ENCODE measurements at regions not wholly inside any gene's neighbourhood (a gene's known extent, or its start where the extent isn't known, plus 50 kb on each side); places are given as distances from the start of the nearest gene placed in this dataset.

DNA sequence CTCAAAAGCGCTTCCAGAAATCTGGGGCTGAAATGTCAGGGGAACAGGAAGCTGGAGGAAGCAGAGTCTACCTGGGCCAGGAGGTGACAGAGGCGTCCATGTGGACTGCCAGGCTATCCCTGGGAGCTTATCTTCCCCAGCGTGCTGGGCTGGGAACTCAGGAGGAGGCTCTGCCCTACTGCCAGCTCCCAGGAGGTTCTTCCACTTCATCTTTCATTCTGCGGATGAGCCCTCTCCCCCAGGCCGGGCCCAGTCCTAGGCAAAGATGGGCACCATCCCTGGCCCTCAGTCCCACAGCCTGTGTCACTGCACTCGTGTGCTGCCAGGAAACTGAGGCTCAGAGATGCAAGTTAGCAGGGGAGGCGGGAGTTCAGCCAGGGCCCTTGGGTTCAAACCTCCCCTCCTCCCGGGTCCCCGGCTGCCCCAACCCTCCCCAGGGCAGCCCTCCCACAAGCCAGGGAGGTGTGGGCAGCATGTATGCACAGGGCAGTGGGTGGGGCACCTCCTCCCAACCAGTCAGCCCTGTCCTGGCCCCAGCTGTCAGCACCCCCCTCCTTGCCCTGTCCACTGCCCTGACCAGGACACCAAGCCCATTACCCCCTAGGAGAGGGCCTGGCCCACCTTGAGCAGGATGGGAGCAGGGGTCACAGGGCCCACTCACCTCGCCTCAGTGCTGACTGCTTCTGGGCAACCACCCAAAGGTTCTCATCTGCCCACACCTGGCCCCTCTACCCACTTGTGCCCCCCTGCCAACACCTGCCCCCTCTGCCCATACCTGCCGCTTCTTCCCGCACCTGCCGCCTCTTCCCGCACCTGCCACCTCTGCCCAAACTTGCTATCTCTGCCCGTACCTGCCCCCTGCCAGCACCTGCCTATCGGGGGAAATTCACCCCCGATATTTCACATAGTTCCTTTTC, 226.0 kb downstream of the NPHP4 start:
- no peak for DNase-seq

DNA sequence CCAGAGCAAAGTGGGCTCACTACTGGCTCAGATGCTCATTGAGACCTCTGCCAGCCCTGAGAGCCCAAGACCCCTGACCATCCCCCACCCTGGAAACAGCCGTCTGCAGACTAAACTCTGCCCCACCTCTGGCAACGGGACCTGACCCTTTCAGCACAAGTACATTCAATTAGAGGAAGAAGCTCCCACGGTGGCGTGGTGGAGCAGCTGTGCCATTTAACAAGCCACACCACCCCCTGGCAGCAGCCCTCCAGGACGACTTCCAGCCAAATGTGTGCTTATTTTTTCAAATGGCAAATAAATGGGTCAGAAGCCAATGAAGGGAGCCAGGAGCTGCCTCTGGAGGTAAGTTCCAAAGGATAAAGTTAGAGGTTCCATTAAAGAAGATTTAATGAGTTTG, 226.7 kb downstream of the NPHP4 start:
- DNase-seq: no peak

DNA sequence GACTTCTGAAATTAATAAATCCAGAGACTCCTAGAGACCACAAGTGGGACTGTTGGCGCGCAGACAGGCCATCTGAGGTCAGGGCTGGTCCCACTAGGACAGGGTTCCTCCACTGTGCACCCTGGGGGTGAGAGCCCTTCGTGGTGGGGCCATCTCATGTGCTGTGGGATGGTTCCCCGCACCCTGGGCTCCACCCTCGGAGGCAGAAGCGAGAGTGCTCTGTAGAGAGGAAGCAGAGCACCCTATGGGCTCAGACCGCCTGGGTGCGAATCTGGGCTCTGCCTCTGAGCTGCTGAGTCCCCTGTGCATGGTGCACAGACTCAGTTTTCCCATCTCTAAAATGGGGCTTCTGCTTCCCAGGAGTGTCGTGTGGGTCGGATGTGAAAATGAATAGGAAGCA, 227.3 kb downstream of the NPHP4 start:
- DNase-seq: no peak

DNA sequence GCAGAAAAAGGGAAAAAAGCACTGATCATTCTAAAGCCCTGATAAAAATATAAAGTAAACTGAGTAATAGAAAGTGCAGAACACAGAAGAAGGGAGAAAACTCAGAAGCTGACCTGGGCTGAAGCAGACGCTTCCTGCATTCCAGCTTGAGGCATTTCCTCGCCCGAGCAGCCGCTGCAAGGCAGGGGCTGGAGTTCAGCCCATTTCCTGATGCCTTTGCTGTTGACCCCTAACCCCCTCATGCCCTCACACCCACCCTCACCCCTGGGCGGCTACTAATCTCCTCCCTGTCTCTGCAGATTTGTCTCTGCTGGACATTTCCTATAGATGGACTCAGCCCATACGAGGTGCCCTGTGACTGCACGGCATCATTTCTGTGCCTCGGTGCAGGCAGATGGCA, 227.8 kb downstream of the NPHP4 start:
- no peak for DNase-seq

DNA sequence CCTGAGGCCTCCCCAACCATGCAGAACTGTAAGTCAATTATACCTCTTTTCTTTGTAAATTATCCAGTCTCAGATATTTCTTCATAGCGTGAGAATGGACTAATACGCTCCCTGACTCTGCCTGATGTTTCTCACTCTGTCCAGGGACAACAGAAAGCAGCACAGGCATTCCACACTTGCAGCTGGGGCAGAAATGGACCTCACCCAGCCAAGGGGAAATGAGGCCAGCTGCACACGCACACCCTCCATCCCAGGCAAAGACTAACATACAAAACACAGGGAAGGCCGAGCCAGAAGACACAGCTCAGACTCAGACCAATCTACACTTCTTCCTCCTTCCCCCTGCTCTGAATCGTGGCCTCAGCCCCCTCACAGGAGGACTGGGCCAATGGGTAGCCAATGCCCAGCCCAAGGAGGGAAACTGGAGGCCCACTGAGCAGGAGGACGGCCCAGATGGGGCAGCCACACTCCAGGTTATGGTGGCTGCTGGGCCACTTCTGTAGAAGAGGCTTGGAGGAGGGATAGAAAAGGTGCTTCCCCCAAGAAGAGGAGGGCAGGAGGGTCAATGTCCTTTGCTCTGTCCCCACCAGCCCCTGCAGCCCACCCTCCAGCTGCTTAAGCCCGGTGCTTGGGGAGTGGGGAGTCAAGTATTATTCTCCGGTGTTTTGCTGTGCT, 228.4 kb downstream of the NPHP4 start:
- DNase-seq: no peak

DNA sequence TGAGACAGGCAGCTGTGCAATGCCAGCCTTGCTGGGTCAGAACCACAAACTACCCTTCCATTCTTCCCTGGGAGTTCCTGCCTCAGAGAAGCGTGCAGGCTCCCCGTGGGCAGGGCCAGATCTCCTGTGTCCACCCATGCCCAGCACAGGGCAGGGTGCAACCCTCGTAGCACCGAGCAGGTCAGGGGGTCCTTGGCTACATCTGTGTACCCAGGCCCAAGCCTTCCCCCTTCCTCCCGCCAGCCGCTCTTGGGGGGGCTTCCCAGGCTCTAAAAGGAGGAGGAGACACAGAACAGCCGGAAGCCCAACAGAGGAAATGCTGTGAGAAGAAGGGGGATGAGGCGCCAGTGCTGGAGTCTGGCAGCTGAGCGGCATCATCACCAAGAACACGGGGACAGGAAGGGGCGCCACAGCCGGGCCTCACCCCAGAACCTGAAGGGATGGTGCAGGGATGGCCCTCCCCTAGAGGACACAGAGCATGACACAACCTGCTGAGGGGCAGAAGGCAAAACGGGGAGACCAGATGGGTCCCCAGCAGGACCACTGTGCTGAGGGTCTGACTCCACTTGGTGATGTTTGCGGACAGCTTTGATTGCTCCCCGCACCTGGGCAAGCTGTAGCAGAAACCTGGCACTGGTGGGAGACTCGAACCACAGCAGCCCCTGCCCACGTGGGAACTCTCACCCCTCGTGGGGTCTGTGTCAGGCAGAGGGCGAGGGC, 233.2 kb downstream of the NPHP4 start:
- no peak for DNase-seq

DNA sequence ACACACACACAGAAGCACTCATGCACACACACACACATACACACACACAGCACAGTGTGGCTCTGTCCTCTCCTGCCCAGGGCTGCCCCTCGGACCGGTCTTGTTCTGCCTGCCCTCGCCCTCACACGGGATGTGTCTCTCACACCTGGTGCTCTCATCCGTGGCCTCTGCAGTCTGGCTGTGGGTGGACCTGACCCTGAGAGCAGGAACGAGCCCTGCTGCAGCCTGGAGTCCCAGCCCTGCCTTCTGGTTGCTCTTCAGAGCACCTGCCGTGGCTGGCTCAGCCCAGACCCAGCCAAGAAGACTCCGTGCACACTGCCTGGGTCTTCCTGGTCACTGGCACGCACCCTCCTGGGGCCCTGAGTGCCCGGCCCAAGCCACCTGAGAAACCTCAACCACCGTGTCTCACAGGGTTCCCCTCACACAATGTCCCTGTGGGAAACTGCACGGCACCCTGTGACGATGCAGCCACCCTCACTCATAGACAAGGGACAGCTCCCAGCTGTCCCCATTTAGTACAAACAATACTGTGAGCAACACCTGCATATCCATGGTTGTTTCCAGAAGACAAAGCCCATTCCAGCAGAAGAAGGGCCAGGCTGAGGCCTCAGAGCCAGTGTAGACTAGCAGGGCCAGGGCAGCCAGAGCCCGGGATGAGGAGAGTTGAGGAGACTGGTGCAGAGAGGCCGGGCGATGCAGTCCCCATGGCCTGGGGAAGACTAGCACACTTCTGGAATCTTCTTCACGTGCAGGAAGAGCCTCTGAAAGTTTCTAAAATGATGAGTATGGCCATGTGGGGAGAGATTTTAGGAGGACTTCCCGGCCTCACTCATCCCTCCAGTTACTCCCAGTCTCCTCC, 234.0 kb downstream of the NPHP4 start:
- DNase-seq: no peak

DNA sequence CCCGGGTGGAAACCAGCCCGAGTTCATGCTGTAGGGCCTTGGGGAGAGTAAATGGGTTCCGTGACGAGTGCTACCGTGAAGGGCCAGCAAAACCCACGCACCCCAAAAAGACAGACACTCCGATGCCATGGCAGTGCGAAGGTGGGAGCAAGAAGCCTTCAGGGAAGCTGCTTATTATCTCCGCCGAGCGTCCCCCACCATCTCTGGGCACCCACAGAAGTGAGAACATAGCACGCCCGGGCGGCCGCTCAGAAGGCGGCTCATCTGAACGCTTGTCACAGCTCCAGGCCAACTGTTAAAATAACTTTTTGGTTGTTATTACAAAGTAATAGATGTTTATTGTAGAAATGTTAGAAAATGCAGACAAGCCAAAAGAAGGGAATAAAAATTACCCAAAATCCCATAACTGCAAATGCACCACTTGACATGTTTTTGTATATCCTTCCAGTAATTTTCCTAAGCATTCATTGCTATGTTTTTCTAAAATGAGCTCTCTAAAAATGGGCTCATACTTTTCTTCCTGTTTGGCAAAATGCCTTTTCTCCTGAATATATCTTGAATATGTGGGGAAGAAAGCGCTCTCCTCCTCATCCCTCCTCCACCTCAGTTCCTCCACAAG, 234.9 kb downstream of the NPHP4 start:
- peak; percentile 25 for DNase-seq

DNA sequence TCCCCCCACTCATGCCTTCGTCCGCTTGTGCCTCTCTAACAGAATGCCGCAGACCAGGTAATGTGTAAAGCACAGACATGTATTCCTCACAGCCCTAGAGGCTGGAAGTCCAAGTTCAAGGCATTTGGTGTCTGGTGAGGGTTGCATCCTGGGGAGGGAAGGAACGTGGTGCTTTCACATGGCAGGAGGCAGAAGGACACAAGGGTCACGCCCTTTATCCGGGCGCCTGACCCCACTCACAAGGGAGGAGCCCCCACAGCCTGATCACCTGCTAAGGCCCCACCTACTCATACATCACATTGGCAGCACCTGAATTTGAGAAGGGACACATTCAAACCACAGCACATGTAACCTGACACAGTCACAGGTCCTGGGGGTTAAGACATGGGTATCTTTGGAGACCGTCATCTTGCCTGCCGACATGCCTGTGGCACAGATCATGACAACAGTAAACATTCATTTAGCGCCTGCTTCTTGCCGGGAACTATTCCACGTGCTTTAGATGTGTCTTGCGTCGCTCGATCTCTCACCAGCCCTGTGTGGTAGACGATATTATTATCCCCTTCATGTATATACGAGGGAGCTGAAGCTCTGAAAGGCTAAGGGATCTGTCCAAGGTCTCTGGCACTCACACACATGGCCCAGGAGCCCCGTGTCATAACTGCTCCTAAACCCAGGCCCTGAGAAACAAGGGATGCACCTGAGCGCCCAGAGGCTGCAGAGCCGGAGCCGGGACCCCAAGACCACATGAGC, 235.6 kb downstream of the NPHP4 start:
- DNase-seq: no peak

DNA sequence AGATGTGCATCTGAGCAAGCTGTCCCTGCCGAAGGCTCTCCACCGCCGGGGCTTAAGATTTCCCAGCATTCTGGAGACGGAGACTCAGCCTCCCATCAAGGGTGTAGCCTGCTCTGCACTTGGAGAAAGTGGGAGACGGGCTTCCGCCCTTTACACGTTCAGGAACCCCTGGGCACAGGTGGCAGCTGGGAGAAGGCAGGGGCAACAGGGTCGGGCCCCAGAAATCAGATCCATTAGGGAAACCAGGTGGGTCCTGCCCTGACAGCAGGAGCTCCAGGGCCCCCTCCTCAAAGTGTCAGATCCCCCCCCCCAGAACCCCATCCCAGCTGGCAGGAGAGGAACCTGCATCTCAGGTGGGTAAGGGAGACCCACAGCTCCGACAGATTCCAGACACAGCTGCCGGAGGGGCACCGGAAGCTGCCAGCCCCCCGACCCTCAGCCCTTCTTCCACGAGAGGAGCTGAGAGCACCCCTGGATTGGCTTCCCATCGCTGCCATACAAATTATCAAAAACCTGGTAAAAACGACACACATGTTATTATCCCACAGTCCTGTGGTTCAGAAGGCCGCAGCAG, 236.6 kb downstream of the NPHP4 start:
- DNase-seq: no peak

DNA sequence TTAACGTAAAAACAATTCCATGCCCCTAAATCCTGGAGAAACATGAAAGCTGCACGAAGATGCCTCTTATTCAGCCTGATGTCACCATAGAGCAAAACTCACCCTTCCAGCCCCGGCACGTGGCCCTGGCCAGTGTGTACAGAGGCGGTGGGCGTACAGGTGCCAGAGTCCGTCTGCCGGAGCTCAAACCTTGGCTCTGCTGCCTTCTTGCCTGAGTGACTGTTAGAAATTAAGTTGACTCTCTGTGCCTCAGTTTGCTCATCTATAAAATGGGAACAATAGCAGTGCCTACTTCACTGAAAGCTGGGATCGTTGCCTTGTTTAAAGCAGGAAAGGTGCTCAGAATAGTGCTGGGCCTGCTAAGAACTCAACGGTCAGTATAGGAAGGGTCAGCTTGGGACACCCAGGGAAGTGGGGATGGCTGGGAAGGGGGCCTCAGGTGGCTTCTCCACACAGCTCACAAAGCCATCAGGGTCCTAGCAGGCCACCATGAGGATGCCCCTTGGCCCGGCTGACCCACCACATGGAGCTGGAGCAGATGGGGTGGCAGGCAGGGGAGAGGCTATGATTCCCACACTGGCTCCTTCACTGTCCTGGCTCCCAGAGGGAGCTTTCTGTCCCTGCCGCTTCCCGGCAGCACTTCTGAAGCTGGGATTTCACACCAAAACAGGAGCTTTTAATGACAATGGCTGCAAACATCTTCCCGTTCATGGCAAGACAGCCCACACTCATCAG, 237.2 kb downstream of the NPHP4 start:
- DNase-seq: no peak

DNA sequence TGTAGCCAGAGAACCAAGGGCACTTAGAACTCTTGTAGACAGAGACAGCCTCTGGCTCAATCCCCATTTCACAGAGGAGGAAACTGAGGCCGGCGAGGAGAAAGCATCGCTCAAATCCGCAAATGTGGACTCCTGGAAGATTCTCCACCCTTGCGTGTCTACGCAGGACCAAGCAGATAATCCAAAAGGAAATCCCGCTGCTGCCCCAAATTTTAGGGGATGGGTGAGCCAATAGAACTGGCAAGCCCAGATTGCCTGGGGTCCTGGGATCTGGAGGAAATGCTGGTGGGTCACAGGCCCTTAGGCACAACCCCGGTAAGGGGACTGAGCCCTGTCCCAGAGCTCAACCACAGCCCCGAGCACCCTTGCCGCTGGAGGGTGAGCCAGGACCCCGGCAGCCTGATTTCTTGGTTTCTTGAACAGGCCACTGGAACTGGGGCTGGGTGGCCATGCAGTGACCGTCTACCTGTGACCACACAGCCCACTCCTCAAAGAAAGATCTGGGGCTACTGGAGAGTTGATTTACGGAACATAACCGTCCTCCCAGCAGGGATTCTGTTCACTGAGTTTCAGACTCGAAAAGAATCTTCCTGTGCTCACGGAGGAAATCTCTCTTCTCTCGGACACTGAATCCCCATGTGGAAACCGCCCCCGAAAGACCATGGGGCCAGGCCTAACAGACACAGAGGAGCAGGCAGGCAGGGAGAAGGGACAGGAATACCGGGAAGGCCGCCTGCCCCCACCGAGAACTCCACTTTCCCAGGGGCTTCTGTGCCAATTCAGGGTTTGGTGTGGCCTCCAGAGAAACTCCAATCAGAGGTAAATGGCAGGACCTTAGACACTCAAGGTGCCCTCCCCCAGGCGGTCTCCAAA, 238.4 kb downstream of the NPHP4 start:
- no peak for DNase-seq

DNA sequence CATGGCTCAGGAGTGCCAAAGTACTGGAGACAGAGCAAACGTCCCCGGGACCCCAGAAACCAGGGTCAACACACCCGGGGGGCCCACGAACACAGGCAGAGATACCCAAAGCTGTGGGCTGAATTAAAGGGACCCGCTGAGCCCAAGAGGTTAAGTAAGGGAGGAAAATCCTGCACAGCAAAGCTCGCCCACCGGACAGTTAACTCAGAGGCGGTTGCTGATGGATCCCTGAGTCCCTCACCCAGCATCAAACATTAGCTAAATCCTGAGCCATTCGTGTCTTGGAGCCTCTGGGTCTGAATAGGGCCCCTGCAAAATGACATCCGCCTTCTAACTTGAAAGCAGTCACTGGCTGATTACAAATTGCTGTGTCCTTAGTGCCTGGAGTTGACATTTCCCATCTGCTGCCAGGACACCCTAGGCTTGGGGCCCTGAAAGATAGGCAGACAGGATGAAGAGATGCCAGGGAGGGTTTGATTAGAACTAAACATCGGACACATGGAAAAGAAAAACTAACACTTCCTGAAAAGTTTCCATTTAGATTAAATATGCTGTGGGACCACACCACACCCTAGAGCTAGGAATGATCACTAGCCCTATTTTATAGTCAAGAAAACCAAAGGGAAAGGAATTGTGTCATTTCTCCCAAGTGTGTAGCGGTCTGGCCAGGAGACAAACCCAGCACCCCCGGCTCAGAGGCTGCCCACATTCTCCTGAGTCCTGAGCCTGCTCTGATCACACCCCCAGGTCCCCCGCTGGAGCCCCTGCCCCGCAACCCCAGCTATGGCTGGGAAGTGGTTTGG, 239.3 kb downstream of the NPHP4 start:
- no peak for DNase-seq

DNA sequence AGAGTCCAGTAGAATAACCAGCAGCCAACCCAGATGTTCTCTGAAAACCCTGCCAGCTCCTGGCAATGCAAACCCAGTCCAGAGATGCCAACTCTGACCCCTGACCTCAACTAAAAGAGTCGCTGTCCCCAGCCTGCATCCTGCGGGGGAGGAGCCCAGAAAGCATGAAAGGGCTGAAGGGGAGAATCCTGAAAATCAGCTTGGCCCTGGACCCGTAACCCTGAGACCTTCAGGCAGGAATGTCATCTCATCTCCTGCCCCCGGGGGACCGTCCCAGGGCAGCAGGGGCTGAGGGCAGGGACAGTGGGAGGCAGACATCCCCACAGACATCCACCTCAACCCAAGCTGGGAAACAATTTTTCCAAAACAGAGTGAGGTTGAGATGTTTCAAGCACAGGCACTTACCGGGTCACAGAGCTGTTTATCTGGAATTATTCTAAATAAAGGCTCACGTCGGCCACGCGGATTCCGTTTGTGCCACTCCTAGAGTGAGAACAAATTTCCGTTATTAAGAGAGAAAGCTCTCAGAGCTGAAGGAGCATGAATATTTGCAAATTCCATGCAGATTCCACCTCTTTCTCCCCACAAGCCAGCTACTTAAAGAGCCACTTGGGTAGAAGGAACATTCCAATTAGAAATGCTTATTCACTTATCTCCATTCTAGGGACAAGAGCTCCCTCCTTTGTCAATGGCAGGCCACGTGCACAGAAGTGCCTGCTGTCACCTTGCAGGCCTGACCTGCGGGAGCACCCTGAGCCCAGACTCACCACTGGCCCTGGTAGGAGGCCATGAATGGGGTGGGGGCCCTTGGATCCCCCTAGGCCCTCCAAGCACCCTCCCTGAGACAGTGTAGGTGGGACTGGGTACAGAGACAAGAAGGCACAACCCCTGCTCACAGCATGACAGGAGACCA, 240.1 kb downstream of the NPHP4 start:
- DNase-seq: no peak

DNA sequence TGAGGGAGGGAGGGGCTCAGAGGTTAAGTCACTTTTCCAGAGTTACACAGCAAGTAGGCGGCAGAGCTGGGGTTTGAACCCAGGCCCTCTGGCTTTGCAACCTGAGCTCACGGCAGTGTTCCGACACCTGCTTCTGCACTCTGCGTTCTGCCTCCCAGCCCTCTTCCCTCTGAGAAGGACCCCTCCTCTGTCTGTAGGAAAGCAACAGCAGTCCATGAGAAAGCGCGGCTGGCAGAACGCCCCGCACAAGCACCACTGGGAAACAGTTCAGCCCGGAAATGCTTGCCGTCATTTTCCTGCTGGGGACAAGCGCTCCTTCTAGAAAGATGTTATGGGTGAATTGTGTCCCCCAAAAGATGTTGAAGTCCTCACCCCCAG, 241.1 kb downstream of the NPHP4 start:
- no peak for DNase-seq

DNA sequence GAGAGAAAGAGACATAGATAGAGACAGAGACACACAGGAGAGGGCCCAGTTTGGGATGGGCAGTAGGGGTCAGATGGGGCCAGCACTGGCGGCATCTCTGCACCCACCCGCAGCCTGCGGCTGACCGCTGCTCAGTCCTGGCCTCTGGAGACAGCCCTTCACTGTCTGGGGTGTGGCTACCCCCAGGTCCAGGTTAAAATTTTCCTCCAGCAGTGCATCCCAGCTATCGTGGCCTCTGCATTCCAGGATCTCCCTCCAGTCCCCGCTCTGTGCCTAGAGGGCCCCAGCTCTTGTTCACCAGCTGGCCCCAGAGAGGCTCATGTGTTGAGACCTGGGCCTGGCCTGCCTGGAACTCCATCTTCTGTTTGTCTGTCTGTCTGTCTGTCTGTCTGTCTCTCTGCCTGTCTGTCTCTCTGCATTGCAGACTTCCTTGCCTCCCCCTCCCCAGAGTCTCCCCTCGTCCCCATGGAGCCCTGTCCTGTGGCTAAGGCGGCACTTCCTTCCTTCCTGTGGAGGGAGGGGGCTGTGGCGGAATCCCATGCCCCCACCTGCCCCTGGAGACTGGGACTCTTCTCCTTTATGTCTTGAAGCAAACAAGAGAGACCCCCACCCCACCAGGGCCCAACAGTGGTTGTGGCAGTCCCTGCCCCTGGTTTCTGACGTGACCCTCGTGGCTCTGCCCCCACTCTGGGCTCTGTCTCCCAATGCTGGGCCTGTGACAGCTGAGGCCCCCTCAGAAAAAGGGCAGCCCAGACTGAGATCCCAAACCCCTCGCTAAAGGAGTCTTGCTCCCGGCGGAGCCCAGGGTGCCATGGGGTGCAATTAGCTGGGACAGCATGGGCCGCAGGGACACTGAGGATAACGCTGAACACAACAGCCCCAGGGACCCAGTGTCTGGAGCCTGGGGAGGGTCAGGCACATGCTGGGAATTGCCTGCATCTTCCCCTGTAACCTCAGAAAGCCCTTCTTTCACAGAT, 241.8 kb downstream of the NPHP4 start:
- no peak for DNase-seq

Data from occipital lobe (tissue), 1 donor.